ENCODE measurements at regions not wholly inside any gene's neighbourhood (a gene's known extent, or its start where the extent isn't known, plus 50 kb on each side); places are given as distances from the start of the nearest gene placed in this dataset.

GRCh38 chr10:61166489-61166888 lies 222.5 kb upstream of the RHOBTB1 start:
- TF ChIP-seq CTCF (conservative IDR thresholded peaks at IDR 0.05 in 1 of 2, IDR thresholded peaks at IDR 0.05 in 1 of 2; ENCODE audit: low read depth in 1 of 2, low read length in 2 of 2) (no peak), EZH2 (IDR thresholded peaks at IDR 0.05; ENCODE audit: low read length, missing control alignments) (no peak)

Measured in fibroblast of lung (primary cell).